B cell (primary cell): ENCODE measurements at regions not wholly inside any gene's neighbourhood (a gene's known extent, or its start where the extent isn't known, plus 50 kb on each side); places are given as distances from the start of the nearest gene placed in this dataset.

Experiments used
- ATAC-seq: fragments of 200-7000 bp; cut with Tn5 transposase; one replicate; pipeline ENCODE4 v1.10.0; 2021; ENCODE audit warnings: low read depth, mild to moderate bottlenecking, moderate number of reproducible peaks, moderate library complexity
- CTCF ChIA-PET: fragments of 350-600 bp; sonication (Branson Sonifier 250); formaldehyde crosslinking; loops from one replicate; lab custom pipeline; 2021; ENCODE audit warnings: antibody characterized with exemption, inconsistent platforms; lab: Charles Lee
- POLR2A ChIA-PET: fragments of 350-600 bp; sonication (Branson Sonifier 250); formaldehyde crosslinking; loops from one replicate; lab custom pipeline; 2021; ENCODE audit warnings: antibody characterized with exemption; lab: Charles Lee
- DNase-seq: peaks from one replicate; pipeline ENCODE4 v3.0.0; 2013
- H2AFZ ChIP-seq: 2 replicates; pipeline ENCODE4 v1.6.1; 2012; ENCODE audit warnings: mild to moderate bottlenecking, low read depth, low read length; ENCODE audit not compliant: insufficient read depth, poor library complexity, severe bottlenecking
- H3K27ac ChIP-seq, 2 donors: 1 replicate in 1 of 2; 2 replicates in 1 of 2; pipeline ENCODE4 v1.5.1; 2012 to 2013; ENCODE audit warnings: low read length in 2 of 2, mild to moderate bottlenecking in 2 of 2, moderate library complexity in 1 of 2
- H3K27me3 ChIP-seq, 4 experiments: fragments of 200-600 bp in 1 of 4; sonication (generic) in 1 of 4; replicated peaks in 1 of 4; 1 replicate in 2 of 4; 2 replicates in 2 of 4; pipeline versions ENCODE4 v1.6.1 to v1.7.0; 2013 to 2016; ENCODE audit warnings: low read length in 3 of 4, mild to moderate bottlenecking in 2 of 4, mixed read lengths in 1 of 4, moderate library complexity in 1 of 4; ENCODE audit not compliant: insufficient read depth in 4 of 4, control insufficient read depth in 3 of 4; ENCODE audit errors: control extremely low read depth in 1 of 4
- H3K36me3 ChIP-seq, 2 experiments: replicated peaks in 1 of 2; 1 replicate in 1 of 2; 2 replicates in 1 of 2; pipeline versions ENCODE4 v1.6.1 to v1.7.1; 2013; ENCODE audit warnings: low read length in 1 of 2; ENCODE audit not compliant: insufficient read depth in 2 of 2, control insufficient read depth in 1 of 2; ENCODE audit errors: control extremely low read depth in 1 of 2, extremely low read depth in 1 of 2
- H3K4me1 ChIP-seq, 2 donors: fragments of 200-600 bp in 1 of 2; sonication (generic) in 1 of 2; 1 replicate in 1 of 2; 2 replicates in 1 of 2; pipeline versions ENCODE4 v1.5.1 to v1.6.1; 2013 to 2017; ENCODE audit warnings: low read length in 2 of 2; ENCODE audit not compliant: control insufficient read depth in 2 of 2, insufficient read depth in 2 of 2
- H3K4me2 ChIP-seq: replicated peaks from 2 replicates; pipeline ENCODE3; 2012; ENCODE audit warnings: mild to moderate bottlenecking, low read depth, low read length; ENCODE audit not compliant: poor library complexity, severe bottlenecking
- H3K4me3 ChIP-seq, 5 experiments: fragments of 200-600 bp in 1 of 5; sonication (generic) in 1 of 5; 1 replicate in 3 of 5; 2 replicates in 2 of 5; pipeline versions ENCODE4 v1.5.1 to v1.7.0; 2011 to 2016; ENCODE audit warnings: low read length in 4 of 5, mild to moderate bottlenecking in 4 of 5, low read depth in 2 of 5, control low read depth in 1 of 5, moderate library complexity in 1 of 5; ENCODE audit not compliant: insufficient read depth in 1 of 5; ENCODE audit errors: control extremely low read depth in 1 of 5, extremely low read depth in 1 of 5
- H3K79me2 ChIP-seq: fragments of 200-600 bp; sonication (generic); one replicate; pipeline ENCODE4 v1.6.0; 2016; ENCODE audit warnings: low read length; ENCODE audit not compliant: control insufficient read depth, insufficient read depth
- H3K9ac ChIP-seq: fragments of 200-600 bp; sonication (generic); 2 replicates; pipeline ENCODE4 v1.6.1; 2017; ENCODE audit warnings: mild to moderate bottlenecking, low read length, moderate library complexity
- H3K9me3 ChIP-seq, 3 donors: one replicate each; pipeline versions ENCODE4 v1.6.1 to v1.7.1; 2013; ENCODE audit warnings: low read length in 2 of 3; ENCODE audit not compliant: control insufficient read depth in 2 of 3, insufficient read depth in 1 of 3; ENCODE audit errors: control extremely low read depth in 1 of 3
- H4K20me1 ChIP-seq: 2 replicates; pipeline ENCODE4 v1.6.0; 2012; ENCODE audit warnings: mild to moderate bottlenecking, low read length; ENCODE audit not compliant: insufficient read depth, control insufficient read depth, poor library complexity, severe bottlenecking
- H3K27ac Mint-ChIP-seq: one replicate; pipeline ENCODE4 v1.8.0; 2021; ENCODE audit warnings: mixed read lengths
- H3K27me3 Mint-ChIP-seq: one replicate; pipeline ENCODE4 v1.8.0; 2021; ENCODE audit warnings: mixed read lengths
- H3K4me1 Mint-ChIP-seq: one replicate; pipeline ENCODE4 v1.8.0; 2021; ENCODE audit warnings: mixed read lengths
- H3K4me3 Mint-ChIP-seq: one replicate; pipeline ENCODE4 v1.8.0; 2021; ENCODE audit warnings: mixed read lengths
- H3K9me3 Mint-ChIP-seq: one replicate; pipeline ENCODE4 v1.8.0; 2022; ENCODE audit warnings: mixed read lengths; ENCODE audit not compliant: insufficient read depth
- EZH2 ChIP-seq: IDR thresholded peaks from 2 replicates; pipeline ENCODE4 v1.6.1; 2012; ENCODE audit warnings: borderline replicate concordance, low read depth, mild to moderate bottlenecking, moderate library complexity, low read length; ENCODE audit not compliant: insufficient read depth, poor library complexity, severe bottlenecking
- WGBS: methylation state at CpG from one replicate; pipeline ENCODE4 v1.1.5; 2013; ENCODE audit warnings: missing lambda C conversion rate; ENCODE audit not compliant: insufficient coverage; 5-methylcytosine and 5-hydroxymethylcytosine counted together
- intact Hi-C: fragments of 100-400 bp; cut with micrococcal nuclease; formaldehyde crosslinking; loops from one replicate; pipeline ENCODE4 v1.10.0; 2022
- TF ChIP-seq, protein P1 (sequence below): fragments of 200-600 bp; IDR thresholded peaks from one replicate; pipeline ENCODE4 v1.8.0; 2022; ENCODE audit warnings: antibody characterized with exemption, mild to moderate bottlenecking

DNA sequence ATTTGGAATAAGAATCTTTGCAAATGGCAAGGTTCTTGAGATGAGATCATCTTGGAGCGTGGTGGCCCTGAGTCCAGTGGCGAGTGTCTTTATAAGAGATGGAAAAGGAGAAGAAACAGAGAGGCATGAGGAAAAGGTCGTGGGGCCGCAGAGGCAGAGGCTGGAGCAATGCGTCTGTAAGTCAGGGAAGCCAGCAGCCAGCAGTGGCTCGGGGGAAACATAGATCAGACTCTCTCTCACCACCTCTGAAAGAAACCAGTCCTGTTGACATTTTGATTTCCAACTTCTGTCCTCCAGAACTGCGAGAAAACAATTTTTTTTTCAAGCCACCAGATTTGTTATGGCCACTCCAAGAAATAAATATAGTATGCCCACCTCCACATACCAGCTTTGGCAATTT lies 226.6 kb downstream of the TFAP2C start:
- no peaks in the 10 kb centered on the region for H3K4me1 ChIP-seq
- peaks cover 12% of the 10 kb centered on the region for H3K27me3 Mint-ChIP-seq
- H3K27me3 ChIP-seq, result peaks cover 0 to 1% (median 0%) of the 10 kb centered on the region in 4 experiments
- H3K4me1 Mint-ChIP-seq, result no peaks in the 10 kb centered on the region
- H3K4me3 Mint-ChIP-seq, result no peak overlapping the region
- H2AFZ ChIP-seq, result no peak overlapping the region
- DNase-seq, result no peak
- TF ChIP-seq, protein P1, sequence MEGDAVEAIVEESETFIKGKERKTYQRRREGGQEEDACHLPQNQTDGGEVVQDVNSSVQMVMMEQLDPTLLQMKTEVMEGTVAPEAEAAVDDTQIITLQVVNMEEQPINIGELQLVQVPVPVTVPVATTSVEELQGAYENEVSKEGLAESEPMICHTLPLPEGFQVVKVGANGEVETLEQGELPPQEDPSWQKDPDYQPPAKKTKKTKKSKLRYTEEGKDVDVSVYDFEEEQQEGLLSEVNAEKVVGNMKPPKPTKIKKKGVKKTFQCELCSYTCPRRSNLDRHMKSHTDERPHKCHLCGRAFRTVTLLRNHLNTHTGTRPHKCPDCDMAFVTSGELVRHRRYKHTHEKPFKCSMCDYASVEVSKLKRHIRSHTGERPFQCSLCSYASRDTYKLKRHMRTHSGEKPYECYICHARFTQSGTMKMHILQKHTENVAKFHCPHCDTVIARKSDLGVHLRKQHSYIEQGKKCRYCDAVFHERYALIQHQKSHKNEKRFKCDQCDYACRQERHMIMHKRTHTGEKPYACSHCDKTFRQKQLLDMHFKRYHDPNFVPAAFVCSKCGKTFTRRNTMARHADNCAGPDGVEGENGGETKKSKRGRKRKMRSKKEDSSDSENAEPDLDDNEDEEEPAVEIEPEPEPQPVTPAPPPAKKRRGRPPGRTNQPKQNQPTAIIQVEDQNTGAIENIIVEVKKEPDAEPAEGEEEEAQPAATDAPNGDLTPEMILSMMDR, result no peak
- TF ChIP-seq EZH2, result no peak
- no peak overlapping the region for H3K9ac ChIP-seq
- peaks cover 0 to 7% (median 0%) of the 10 kb centered on the region in 3 donors for H3K9me3 ChIP-seq
- H3K27ac Mint-ChIP-seq, result no peak overlapping the region
- no peak for ATAC-seq
- intact Hi-C loops, result no loop called here
- ChIA-PET CTCF (no interaction called here), POLR2A (no interaction called here)
- 81% methylated on average over 4 of the region's 7 CpGs for whole genome bisulfite sequencing
- no peaks in the 10 kb centered on the region for H4K20me1 ChIP-seq
- H3K79me2 ChIP-seq, result no peaks in the 10 kb centered on the region
- no peak overlapping the region for H3K4me2 ChIP-seq
- H3K27ac ChIP-seq, result no peak overlapping the region
- no peaks in the 10 kb centered on the region for H3K36me3 ChIP-seq
- H3K4me3 ChIP-seq, result no peak overlapping the region
- H3K9me3 Mint-ChIP-seq, result no peaks in the 10 kb centered on the region

DNA sequence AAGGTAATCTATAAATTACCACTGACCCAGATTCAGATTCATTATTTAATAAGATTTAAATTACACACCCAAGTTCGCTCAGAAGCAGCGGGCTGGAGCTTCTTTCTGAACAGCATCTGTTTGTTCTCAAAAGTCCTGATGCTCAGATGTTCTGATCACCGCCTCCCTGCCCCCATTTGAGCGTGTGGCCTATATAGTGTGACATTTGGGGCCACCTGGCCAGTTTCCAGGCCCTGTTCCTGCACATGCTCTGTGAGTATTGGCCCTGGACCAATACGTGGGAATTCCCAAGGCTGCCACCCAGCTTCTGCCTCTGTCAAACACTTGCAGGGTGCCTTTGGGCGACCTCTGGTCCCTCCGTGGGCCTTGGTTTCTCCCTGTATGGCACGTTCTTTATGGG lies 228.8 kb downstream of the TFAP2C start:
- Mint-ChIP-seq H3K9me3 (no peaks in the 10 kb centered on the region), H3K4me3 (no peak overlapping the region), H3K27ac (no peak overlapping the region), H3K27me3 (peaks cover 26% of the 10 kb centered on the region), H3K4me1 (no peaks in the 10 kb centered on the region)
- WGBS, result 94% methylated on average over 8 of the region's 8 CpGs
- no peak for DNase-seq
- Histone ChIP-seq H3K4me2 (no peak overlapping the region), H3K27me3 (peaks cover 0 to 12% (median 1%) of the 10 kb centered on the region in 4 experiments), H3K9ac (no peak overlapping the region), H3K79me2 (no peaks in the 10 kb centered on the region), H4K20me1 (no peaks in the 10 kb centered on the region), H3K4me1 (no peaks in the 10 kb centered on the region), H3K9me3 (peaks cover 0 to 7% (median 0%) of the 10 kb centered on the region in 3 donors), H3K36me3 (no peaks in the 10 kb centered on the region), H3K27ac (no peak overlapping the region), H2AFZ (no peak overlapping the region), H3K4me3 (no peak overlapping the region)
- intact Hi-C loops, result no loop called here
- ChIA-PET POLR2A (no interaction called here), CTCF (no interaction called here)
- no peak for ATAC-seq
- TF ChIP-seq, protein P1, result no peak
- TF ChIP-seq EZH2, result no peak
